ENCODE measurements at regions not wholly inside any gene's neighbourhood (a gene's known extent, or its start where the extent isn't known, plus 50 kb on each side); places are given as distances from the start of the nearest gene placed in this dataset.

GRCh38 chr1:81519987-81520386 lies 280.7 kb upstream of the ADGRL2 start:
- TF ChIP-seq CTCF (conservative IDR thresholded peaks at IDR 0.05; ENCODE audit: low read depth, low read length), result no peak
- no peak overlapping the region for H3K4me3 ChIP-seq (ENCODE audit: low read length)
- DNase-seq (ENCODE audit: low read depth), result no peak

- DNase-seq (ENCODE audit: low read depth), result no peak
- no peak for TF ChIP-seq CTCF (conservative IDR thresholded peaks at IDR 0.05; ENCODE audit: low read depth, low read length)
- H3K4me3 ChIP-seq (ENCODE audit: low read length), result no peak overlapping the region
These were observed 282.7 kb upstream of the ADGRL2 start for GRCh38 chr1:81517987-81518386.

GRCh38 chr1:81513796-81514354 lies 286.9 kb upstream of the ADGRL2 start:
- no peak overlapping the region for H3K4me3 ChIP-seq (ENCODE audit: low read length)
- DNase-seq (ENCODE audit: low read depth), result no peak
- no peak for TF ChIP-seq CTCF (conservative IDR thresholded peaks at IDR 0.05; ENCODE audit: low read depth, low read length)

GRCh38 chr1:81512252-81513003 lies 288.3 kb upstream of the ADGRL2 start:
- TF ChIP-seq CTCF (conservative IDR thresholded peaks at IDR 0.05; ENCODE audit: low read depth, low read length), result no peak
- DNase-seq (ENCODE audit: low read depth), result no peak
- H3K4me3 ChIP-seq (ENCODE audit: low read length), result no peak overlapping the region

- no peak for DNase-seq (ENCODE audit: low read depth)
- no peak for TF ChIP-seq CTCF (conservative IDR thresholded peaks at IDR 0.05; ENCODE audit: low read depth, low read length)
- H3K4me3 ChIP-seq (ENCODE audit: low read length), result no peak overlapping the region
These were observed 289.5 kb upstream of the ADGRL2 start for GRCh38 chr1:81511281-81511680.

- TF ChIP-seq CTCF (conservative IDR thresholded peaks at IDR 0.05; ENCODE audit: low read depth, low read length), result no peak
- H3K4me3 ChIP-seq (ENCODE audit: low read length), result no peak overlapping the region
- no peak for DNase-seq (ENCODE audit: low read depth)
These were observed 290.0 kb upstream of the ADGRL2 start for GRCh38 chr1:81510701-81511100.

- no peak overlapping the region for H3K4me3 ChIP-seq (ENCODE audit: low read length)
- peak; percentile 85 for DNase-seq (ENCODE audit: low read depth)
- no peak for TF ChIP-seq CTCF (conservative IDR thresholded peaks at IDR 0.05; ENCODE audit: low read depth, low read length)
These were observed 291.1 kb upstream of the ADGRL2 start for GRCh38 chr1:81509594-81509993.
